ENCODE measurements at regions not wholly inside any gene's neighbourhood (a gene's known extent, or its start where the extent isn't known, plus 50 kb on each side); places are given as distances from the start of the nearest gene placed in this dataset.

DNA sequence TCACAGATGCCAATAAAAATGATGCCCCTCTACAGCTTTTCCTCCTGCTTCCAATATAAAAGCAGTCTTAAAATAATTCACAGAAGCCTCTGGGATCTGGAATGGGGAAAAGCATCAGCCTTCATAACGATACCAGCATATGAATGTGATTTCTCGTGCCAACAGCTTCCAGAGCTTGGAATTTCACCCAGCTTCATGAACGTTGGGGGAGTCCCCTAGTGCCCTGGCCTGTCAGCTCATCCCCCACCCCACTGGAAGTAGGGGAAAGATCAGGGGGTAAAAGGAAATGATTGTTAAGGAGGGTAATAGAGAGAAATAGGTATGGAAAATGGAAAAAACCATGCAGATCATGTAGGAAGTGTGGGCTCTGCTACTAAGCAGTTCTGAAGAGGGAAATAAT lies 253.6 kb downstream of the INHBA start:
- TF ChIP-seq POLR2AphosphoS5 (IDR thresholded peaks at IDR 0.05) (no peak), RAD21 (conservative IDR thresholded peaks at IDR 0.05) (no peak), MXI1 (conservative IDR thresholded peaks at IDR 0.05; ENCODE audit: poor library complexity, severe bottlenecking) (no peak), EP300 (conservative IDR thresholded peaks at IDR 0.05; ENCODE audit: poor library complexity, severe bottlenecking) (no peak), EZH2 (IDR thresholded peaks at IDR 0.05; ENCODE audit: borderline replicate concordance, insufficient read depth, low read length, poor library complexity, severe bottlenecking) (no peak), SMC3 (conservative IDR thresholded peaks at IDR 0.05; ENCODE audit: poor library complexity) (no peak)
- TF ChIP-seq, protein P1, sequence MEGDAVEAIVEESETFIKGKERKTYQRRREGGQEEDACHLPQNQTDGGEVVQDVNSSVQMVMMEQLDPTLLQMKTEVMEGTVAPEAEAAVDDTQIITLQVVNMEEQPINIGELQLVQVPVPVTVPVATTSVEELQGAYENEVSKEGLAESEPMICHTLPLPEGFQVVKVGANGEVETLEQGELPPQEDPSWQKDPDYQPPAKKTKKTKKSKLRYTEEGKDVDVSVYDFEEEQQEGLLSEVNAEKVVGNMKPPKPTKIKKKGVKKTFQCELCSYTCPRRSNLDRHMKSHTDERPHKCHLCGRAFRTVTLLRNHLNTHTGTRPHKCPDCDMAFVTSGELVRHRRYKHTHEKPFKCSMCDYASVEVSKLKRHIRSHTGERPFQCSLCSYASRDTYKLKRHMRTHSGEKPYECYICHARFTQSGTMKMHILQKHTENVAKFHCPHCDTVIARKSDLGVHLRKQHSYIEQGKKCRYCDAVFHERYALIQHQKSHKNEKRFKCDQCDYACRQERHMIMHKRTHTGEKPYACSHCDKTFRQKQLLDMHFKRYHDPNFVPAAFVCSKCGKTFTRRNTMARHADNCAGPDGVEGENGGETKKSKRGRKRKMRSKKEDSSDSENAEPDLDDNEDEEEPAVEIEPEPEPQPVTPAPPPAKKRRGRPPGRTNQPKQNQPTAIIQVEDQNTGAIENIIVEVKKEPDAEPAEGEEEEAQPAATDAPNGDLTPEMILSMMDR (IDR thresholded peaks at IDR 0.05; ENCODE audit: poor library complexity, severe bottlenecking), result no peak
- TF ChIP-seq, protein P2, sequence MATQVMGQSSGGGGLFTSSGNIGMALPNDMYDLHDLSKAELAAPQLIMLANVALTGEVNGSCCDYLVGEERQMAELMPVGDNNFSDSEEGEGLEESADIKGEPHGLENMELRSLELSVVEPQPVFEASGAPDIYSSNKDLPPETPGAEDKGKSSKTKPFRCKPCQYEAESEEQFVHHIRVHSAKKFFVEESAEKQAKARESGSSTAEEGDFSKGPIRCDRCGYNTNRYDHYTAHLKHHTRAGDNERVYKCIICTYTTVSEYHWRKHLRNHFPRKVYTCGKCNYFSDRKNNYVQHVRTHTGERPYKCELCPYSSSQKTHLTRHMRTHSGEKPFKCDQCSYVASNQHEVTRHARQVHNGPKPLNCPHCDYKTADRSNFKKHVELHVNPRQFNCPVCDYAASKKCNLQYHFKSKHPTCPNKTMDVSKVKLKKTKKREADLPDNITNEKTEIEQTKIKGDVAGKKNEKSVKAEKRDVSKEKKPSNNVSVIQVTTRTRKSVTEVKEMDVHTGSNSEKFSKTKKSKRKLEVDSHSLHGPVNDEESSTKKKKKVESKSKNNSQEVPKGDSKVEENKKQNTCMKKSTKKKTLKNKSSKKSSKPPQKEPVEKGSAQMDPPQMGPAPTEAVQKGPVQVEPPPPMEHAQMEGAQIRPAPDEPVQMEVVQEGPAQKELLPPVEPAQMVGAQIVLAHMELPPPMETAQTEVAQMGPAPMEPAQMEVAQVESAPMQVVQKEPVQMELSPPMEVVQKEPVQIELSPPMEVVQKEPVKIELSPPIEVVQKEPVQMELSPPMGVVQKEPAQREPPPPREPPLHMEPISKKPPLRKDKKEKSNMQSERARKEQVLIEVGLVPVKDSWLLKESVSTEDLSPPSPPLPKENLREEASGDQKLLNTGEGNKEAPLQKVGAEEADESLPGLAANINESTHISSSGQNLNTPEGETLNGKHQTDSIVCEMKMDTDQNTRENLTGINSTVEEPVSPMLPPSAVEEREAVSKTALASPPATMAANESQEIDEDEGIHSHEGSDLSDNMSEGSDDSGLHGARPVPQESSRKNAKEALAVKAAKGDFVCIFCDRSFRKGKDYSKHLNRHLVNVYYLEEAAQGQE (IDR thresholded peaks at IDR 0.05; ENCODE audit: borderline replicate concordance), result no peak

All from neural cell (in vitro differentiated cells).